Endothelial cell (in vitro differentiated cells): ENCODE measurements at regions not wholly inside any gene's neighbourhood (a gene's known extent, or its start where the extent isn't known, plus 50 kb on each side); places are given as distances from the start of the nearest gene placed in this dataset.
"Not testable (repeated sequence)": the region's sequence is repeated elsewhere in the genome, so short reads cannot be mapped to it uniquely, and the experiment has no call there.

Experiments used
- DNase-seq: peaks from one replicate; pipeline ENCODE4 v3.0.0; 2021; ENCODE audit warnings: low spot score
- H3K27ac Mint-ChIP-seq: one replicate; pipeline ENCODE4 v1.8.0; 2021; ENCODE audit warnings: mixed read lengths, inconsistent platforms; ENCODE audit not compliant: unreplicated experiment
- H3K27me3 Mint-ChIP-seq: one replicate; pipeline ENCODE4 v1.8.0; 2021; ENCODE audit warnings: mild to moderate bottlenecking, moderate library complexity, mixed read lengths, inconsistent platforms; ENCODE audit not compliant: unreplicated experiment
- H3K36me3 Mint-ChIP-seq: one replicate; pipeline ENCODE4 v1.8.0; 2021; ENCODE audit warnings: mild to moderate bottlenecking, low read depth, mixed read lengths, inconsistent platforms; ENCODE audit not compliant: unreplicated experiment
- H3K4me1 Mint-ChIP-seq: one replicate; pipeline ENCODE4 v1.8.0; 2021; ENCODE audit warnings: mild to moderate bottlenecking, mixed read lengths, inconsistent platforms; ENCODE audit not compliant: unreplicated experiment
- H3K4me3 Mint-ChIP-seq: one replicate; pipeline ENCODE4 v1.8.0; 2021; ENCODE audit warnings: mild to moderate bottlenecking, mixed read lengths, inconsistent platforms; ENCODE audit not compliant: unreplicated experiment
- H3K9me3 Mint-ChIP-seq: one replicate; pipeline ENCODE4 v1.8.0; 2021; ENCODE audit warnings: mixed read lengths, inconsistent platforms; ENCODE audit not compliant: unreplicated experiment
- TF ChIP-seq, protein P1 (sequence below): fragments of 200-600 bp; sonication (generic); IDR thresholded peaks from one replicate; pipeline ENCODE4 v1.5.0; 2021; ENCODE audit warnings: antibody characterized with exemption; ENCODE audit not compliant: unreplicated experiment

DNA sequence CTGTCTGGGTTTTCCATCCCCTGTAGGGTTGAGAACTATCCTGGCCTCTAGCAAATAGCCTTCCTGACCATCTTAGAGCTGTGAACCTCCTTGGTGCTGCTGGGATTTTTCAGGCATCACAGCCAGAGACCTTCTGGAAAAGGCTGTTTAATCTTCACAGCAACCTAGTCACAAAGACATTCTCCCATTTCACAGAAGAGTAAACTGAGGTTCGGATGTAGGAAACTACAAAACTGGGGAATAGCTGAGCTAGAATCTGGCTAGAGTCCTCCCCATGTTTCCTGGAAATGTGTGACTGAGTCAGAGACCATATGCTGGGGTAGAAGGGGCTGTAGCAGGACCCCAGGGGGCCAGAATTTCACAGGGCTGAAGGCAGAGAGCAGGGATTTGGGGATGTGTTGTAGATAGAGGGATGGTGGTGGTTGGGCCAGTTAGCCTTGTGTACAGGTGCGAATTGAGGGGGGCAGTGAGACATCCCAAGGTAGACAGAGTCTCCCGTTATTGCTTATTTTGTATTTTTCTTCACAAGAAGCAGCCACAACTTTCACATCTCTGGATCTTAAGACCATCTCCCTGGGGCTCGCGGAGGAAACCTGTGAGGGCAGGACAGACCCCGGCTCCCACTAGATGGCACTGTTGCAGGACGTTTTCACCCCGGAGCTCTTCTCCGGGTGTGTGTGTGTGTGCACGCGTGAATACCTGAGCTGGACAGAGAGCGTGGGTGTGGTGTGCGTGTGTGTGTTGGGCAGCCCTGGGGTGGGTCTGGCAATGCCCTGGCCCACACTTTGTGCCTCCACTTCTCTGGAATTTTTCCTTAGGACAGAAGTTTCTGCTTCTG lies 66.9 kb upstream of the PRR23C start:
- H3K27ac Mint-ChIP-seq, result no peak overlapping the region
- H3K4me1 Mint-ChIP-seq, result no peaks in the 10 kb centered on the region
- H3K36me3 Mint-ChIP-seq, result no peaks in the 10 kb centered on the region
- DNase-seq, result peak; percentile 86
- peaks cover 3% of the 10 kb centered on the region for H3K27me3 Mint-ChIP-seq
- no peaks in the 10 kb centered on the region for H3K9me3 Mint-ChIP-seq
- TF ChIP-seq, protein P1, sequence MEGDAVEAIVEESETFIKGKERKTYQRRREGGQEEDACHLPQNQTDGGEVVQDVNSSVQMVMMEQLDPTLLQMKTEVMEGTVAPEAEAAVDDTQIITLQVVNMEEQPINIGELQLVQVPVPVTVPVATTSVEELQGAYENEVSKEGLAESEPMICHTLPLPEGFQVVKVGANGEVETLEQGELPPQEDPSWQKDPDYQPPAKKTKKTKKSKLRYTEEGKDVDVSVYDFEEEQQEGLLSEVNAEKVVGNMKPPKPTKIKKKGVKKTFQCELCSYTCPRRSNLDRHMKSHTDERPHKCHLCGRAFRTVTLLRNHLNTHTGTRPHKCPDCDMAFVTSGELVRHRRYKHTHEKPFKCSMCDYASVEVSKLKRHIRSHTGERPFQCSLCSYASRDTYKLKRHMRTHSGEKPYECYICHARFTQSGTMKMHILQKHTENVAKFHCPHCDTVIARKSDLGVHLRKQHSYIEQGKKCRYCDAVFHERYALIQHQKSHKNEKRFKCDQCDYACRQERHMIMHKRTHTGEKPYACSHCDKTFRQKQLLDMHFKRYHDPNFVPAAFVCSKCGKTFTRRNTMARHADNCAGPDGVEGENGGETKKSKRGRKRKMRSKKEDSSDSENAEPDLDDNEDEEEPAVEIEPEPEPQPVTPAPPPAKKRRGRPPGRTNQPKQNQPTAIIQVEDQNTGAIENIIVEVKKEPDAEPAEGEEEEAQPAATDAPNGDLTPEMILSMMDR, result peak; percentile 54
- no peak overlapping the region for H3K4me3 Mint-ChIP-seq

DNA sequence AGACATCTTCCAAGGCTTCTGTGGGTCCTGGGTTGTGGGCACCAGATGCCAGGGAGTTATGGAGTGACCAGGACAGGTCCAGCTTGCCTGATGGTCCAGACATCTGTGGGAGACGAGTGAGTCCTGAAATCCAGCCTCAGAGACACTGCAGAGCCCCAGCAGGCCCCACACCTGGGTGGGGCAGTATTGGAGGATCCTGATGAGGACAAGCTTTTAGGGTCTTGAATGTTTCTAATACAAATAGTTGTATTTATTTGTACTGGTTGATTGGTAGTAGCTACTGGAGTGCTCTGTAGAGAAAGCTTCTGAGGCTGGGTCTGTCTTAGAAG lies 67.5 kb upstream of the PRR23C start:
- peaks cover 3% of the 10 kb centered on the region for H3K27me3 Mint-ChIP-seq
- no peaks in the 10 kb centered on the region for H3K4me1 Mint-ChIP-seq
- TF ChIP-seq, protein P1, result peak; percentile 9
- H3K27ac Mint-ChIP-seq, result no peak overlapping the region
- DNase-seq, result no peak
- no peaks in the 10 kb centered on the region for H3K36me3 Mint-ChIP-seq
- H3K9me3 Mint-ChIP-seq, result no peaks in the 10 kb centered on the region
- no peak overlapping the region for H3K4me3 Mint-ChIP-seq

DNA sequence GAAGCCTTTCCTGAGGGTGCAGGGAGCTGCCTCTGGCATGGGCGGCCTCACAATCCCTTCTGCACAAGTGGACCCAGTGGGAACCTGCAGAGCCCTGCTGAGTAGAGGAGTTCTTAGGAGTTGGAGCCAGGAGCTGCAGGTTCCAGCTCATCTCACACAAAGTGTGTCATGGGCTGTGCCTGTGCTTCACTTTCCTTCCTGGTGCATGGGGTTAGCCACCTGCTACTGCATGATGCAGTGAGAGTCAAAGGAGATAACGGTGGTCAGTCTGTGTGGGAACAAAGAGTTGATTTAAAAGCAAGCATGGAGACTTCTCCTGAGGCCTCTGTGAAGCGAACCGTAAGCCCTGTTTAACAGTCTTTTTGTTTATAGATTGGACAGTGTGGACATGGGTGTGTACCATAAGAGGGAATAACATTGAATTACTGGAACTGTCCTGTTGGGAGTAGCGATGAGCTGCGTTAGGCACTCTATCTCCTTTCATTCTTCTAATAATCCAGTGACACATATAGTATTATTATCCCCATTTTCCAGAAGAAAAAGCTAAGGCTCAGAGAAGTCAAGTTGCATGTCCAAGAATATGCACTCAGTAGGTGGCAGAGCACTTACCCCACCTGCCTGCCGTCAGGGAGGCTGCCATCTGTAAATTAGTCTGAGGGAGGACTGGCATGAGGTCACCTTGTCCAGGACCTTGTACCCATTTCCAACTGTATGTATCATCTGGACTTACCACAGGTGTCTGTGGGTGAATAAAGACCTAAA lies 68.7 kb upstream of the PRR23C start:
- Mint-ChIP-seq H3K9me3 (no peaks in the 10 kb centered on the region), H3K4me1 (no peaks in the 10 kb centered on the region), H3K27ac (no peak overlapping the region), H3K36me3 (no peaks in the 10 kb centered on the region), H3K4me3 (no peak overlapping the region), H3K27me3 (peaks cover 3% of the 10 kb centered on the region)
- TF ChIP-seq, protein P1, result no peak
- no peak for DNase-seq

DNA sequence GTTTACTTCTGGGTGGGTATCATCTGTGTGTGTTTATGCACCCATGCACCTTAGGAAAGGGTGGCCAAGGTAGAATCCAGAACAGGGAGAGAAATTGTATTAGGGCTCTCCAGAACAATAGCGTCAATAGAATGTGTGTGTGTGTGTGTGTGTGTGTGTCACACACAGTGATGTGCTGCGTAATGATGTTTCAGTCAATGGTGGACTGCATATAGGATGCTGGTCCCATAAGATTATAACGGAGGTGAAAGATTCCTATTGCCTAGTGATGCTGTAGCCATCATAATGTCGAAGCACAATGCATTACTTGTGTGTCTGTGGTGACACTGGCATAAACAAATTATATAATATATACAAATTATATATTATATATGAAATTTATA lies 69.3 kb upstream of the PRR23C start:
- no peaks in the 10 kb centered on the region for H3K4me1 Mint-ChIP-seq
- no peaks in the 10 kb centered on the region for H3K36me3 Mint-ChIP-seq
- no peaks in the 10 kb centered on the region for H3K9me3 Mint-ChIP-seq
- TF ChIP-seq, protein P1, result no peak
- DNase-seq, result no peak
- peaks cover 7% of the 10 kb centered on the region for H3K27me3 Mint-ChIP-seq
- no peak overlapping the region for H3K4me3 Mint-ChIP-seq
- no peak overlapping the region for H3K27ac Mint-ChIP-seq

DNA sequence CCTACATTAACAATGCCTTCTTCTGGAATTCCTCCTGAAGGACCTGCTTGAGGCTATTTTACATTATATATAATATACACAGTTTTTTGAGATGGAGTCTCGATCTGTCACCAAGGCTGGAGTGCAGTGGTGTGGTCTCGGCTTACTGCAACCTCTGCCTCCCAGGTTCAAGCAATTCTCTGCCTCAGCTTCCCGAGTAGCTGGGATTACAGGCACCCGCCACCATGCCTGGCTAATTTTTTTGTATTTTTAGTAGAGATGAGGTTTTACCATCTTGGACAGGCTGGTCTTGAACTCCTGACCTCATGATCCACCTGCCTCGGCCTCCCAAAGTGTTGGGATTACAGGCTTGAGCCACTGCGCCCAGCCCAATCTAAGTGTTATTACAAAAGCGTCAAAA lies 71.9 kb upstream of the PRR23C start:
- H3K36me3 Mint-ChIP-seq, H3K4me3 Mint-ChIP-seq, H3K9me3 Mint-ChIP-seq, DNase-seq, H3K27me3 Mint-ChIP-seq, H3K27ac Mint-ChIP-seq: not testable (repeated sequence)
- peaks cover 18% of the 10 kb centered on the region for H3K4me1 Mint-ChIP-seq
